ENCODE measurements at regions not wholly inside any gene's neighbourhood (a gene's known extent, or its start where the extent isn't known, plus 50 kb on each side); places are given as distances from the start of the nearest gene placed in this dataset.

GRCh38 chr13:50071379-50071778 lies 56.1 kb downstream of the KCNRG start:
- no peak for DNase-seq (ENCODE audit: low read depth in 2 of 2)

GRCh38 chr13:50072676-50073075 lies 57.4 kb downstream of the KCNRG start:
- DNase-seq (ENCODE audit: low read depth in 2 of 2): no peak

- DNase-seq (ENCODE audit: low read depth in 2 of 2): no peak
Measured at GRCh38 chr13:50073340-50073739, 58.1 kb downstream of the KCNRG start.

- no peak for DNase-seq (ENCODE audit: low read depth in 2 of 2)
Measured at GRCh38 chr13:50074843-50075242, 59.6 kb downstream of the KCNRG start.

- no peak for DNase-seq (ENCODE audit: low read depth in 2 of 2)
Measured at GRCh38 chr13:50075619-50076097, 60.4 kb downstream of the KCNRG start.

- DNase-seq (ENCODE audit: low read depth in 2 of 2): no peak
Measured at GRCh38 chr13:50077431-50077830, 62.2 kb downstream of the KCNRG start.

- no peak for DNase-seq (ENCODE audit: low read depth in 2 of 2)
Measured at GRCh38 chr13:50078231-50078894, 63.1 kb downstream of the KCNRG start.

GRCh38 chr13:50078895-50079654 lies 63.8 kb downstream of the KCNRG start:
- DNase-seq (ENCODE audit: low read depth in 2 of 2): no peak

- DNase-seq (ENCODE audit: low read depth in 2 of 2): no peak
Measured at GRCh38 chr13:50079655-50080202, 64.5 kb downstream of the KCNRG start.

GRCh38 chr13:50080203-50080910 lies 65.1 kb downstream of the KCNRG start:
- no peak for DNase-seq (ENCODE audit: low read depth in 2 of 2)

GRCh38 chr13:50080911-50081678 lies 65.9 kb downstream of the KCNRG start:
- peak; percentile 34 to 38 for DNase-seq (ENCODE audit: low read depth in 2 of 2)

- DNase-seq (ENCODE audit: low read depth in 2 of 2): peak; percentile 96
Measured at GRCh38 chr13:50081679-50082425, 66.6 kb downstream of the KCNRG start.

- DNase-seq (ENCODE audit: low read depth in 2 of 2): peak; percentile 65 to 66
Measured at GRCh38 chr13:50082426-50083281, 67.4 kb downstream of the KCNRG start.

- no peak for DNase-seq (ENCODE audit: low read depth in 2 of 2)
Measured at GRCh38 chr13:50085063-50085462, 69.8 kb downstream of the KCNRG start.

GRCh38 chr13:50089633-50090032 lies 74.4 kb downstream of the KCNRG start:
- no peak for DNase-seq (ENCODE audit: low read depth in 2 of 2)

GRCh38 chr13:50090211-50090610 lies 75.0 kb downstream of the KCNRG start:
- no peak for DNase-seq (ENCODE audit: low read depth in 2 of 2)

- DNase-seq (ENCODE audit: low read depth in 2 of 2): no peak
Measured at GRCh38 chr13:50094615-50095293, 79.5 kb downstream of the KCNRG start.

GRCh38 chr13:50098693-50099092 lies 83.4 kb downstream of the KCNRG start:
- DNase-seq (ENCODE audit: low read depth in 2 of 2): no peak

- DNase-seq (ENCODE audit: low read depth in 2 of 2): no peak
Measured at GRCh38 chr13:50099473-50099872, 84.2 kb downstream of the KCNRG start.

All from stimulated activated CD8-positive, alpha-beta memory T cell treated with anti-CD3 and anti-CD28 coated beads, Interleukin-15, amount 100 ng/mL, for 48 hours (primary cell).